ENCODE measurements at regions not wholly inside any gene's neighbourhood (a gene's known extent, or its start where the extent isn't known, plus 50 kb on each side); places are given as distances from the start of the nearest gene placed in this dataset.

DNA sequence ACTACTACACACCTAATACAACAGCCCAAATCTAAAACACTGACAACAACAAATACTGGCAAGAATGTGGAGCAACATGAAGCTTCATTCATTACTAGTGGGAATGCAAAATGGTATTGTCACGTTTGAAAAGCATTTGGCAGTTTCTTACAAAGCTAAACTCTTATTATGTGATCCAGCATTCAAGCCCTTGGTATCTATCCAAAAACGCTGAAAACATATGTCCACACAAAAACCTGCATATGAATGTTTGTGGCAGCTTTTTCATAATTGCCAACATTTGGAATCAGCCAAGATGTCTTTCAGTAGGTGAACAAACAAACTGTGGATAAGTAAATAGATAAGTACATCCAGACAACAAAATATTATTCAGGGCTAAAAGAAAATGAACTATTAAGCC lies 501.1 kb upstream of the KIF2B start:
- Histone ChIP-seq H3K27me3 (ENCODE audit: insufficient read depth, low read length) (no peaks in the 10 kb centered on the region), H3K4me3 (replicated peaks in 1 of 2; ENCODE audit: low read depth in 1 of 2, low read length in 2 of 2) (no peak overlapping the region), H3K9ac (ENCODE audit: low read length) (no peak overlapping the region), H3K79me2 (ENCODE audit: insufficient read depth, low read length) (no peaks in the 10 kb centered on the region), H3K9me3 (ENCODE audit: control insufficient read depth in 1 of 2, insufficient read depth in 1 of 2, low read depth in 1 of 2, low read length in 2 of 2) (peaks cover 44 to 54% of the 10 kb centered on the region in 2 experiments), H3K4me2 (ENCODE audit: low read length) (no peak overlapping the region), H3K27ac (ENCODE audit: low read depth, low read length) (no peak overlapping the region), H3K36me3 (ENCODE audit: control insufficient read depth in 1 of 2, insufficient read depth in 2 of 2, low read length in 2 of 2) (no peaks in the 10 kb centered on the region; a peak in 1 of 4 replicates), H2AFZ (ENCODE audit: low read depth, low read length, poor library complexity, severe bottlenecking) (no peak overlapping the region), H3K4me1 (ENCODE audit: control insufficient read depth in 1 of 2, insufficient read depth in 2 of 2, low read length in 2 of 2) (no peaks in the 10 kb centered on the region), H3K9me2 (ENCODE audit: insufficient read depth) (no peaks in the 10 kb centered on the region), H4K20me1 (ENCODE audit: insufficient read depth) (no peaks in the 10 kb centered on the region)
- intact Hi-C loops (cut with micrococcal nuclease): no loop called here
- BruUV-seq (replicated peaks): no TSS peak
- ATAC-seq: no peak
- TF ChIP-seq YY1 (IDR thresholded peaks at IDR 0.05; ENCODE audit: extremely low read depth, insufficient replicate concordance, low read depth, low read length) (no peak), CEBPB (IDR thresholded peaks at IDR 0.05; ENCODE audit: low read depth) (no peak), SRF (IDR thresholded peaks at IDR 0.05; ENCODE audit: low read depth) (no peak), POLR2A (IDR thresholded peaks at IDR 0.05; ENCODE audit: borderline replicate concordance, extremely low read depth, insufficient read depth, insufficient read length) (no peak), CBX3 (IDR thresholded peaks at IDR 0.05; ENCODE audit: low read depth) (no peak), RAD21 (IDR thresholded peaks at IDR 0.05; ENCODE audit: low read depth) (no peak), FOSL1 (IDR thresholded peaks at IDR 0.05; ENCODE audit: low read depth) (no peak), EGR1 (IDR thresholded peaks at IDR 0.05; ENCODE audit: low read depth) (no peak), SIN3A (IDR thresholded peaks at IDR 0.05; ENCODE audit: low read depth) (no peak), EZH2phosphoT487 (IDR thresholded peaks at IDR 0.05; ENCODE audit: borderline replicate concordance) (no peak), SP1 (IDR thresholded peaks at IDR 0.05; ENCODE audit: low read depth) (no peak), JUND (IDR thresholded peaks at IDR 0.05) (no peak), ZFX (IDR thresholded peaks at IDR 0.05) (no peak), TCF7L2 (IDR thresholded peaks at IDR 0.05; ENCODE audit: borderline replicate concordance, extremely low read depth, insufficient read depth, insufficient read length) (no peak), EZH2 (IDR thresholded peaks at IDR 0.05) (no peak)
- TF ChIP-seq, protein P1, sequence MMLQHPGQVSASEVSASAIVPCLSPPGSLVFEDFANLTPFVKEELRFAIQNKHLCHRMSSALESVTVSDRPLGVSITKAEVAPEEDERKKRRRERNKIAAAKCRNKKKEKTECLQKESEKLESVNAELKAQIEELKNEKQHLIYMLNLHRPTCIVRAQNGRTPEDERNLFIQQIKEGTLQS (IDR thresholded peaks at IDR 0.05): no peak
- TF ChIP-seq, protein P2, sequence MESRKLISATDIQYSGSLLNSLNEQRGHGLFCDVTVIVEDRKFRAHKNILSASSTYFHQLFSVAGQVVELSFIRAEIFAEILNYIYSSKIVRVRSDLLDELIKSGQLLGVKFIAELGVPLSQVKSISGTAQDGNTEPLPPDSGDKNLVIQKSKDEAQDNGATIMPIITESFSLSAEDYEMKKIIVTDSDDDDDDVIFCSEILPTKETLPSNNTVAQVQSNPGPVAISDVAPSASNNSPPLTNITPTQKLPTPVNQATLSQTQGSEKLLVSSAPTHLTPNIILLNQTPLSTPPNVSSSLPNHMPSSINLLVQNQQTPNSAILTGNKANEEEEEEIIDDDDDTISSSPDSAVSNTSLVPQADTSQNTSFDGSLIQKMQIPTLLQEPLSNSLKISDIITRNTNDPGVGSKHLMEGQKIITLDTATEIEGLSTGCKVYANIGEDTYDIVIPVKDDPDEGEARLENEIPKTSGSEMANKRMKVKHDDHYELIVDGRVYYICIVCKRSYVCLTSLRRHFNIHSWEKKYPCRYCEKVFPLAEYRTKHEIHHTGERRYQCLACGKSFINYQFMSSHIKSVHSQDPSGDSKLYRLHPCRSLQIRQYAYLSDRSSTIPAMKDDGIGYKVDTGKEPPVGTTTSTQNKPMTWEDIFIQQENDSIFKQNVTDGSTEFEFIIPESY (IDR thresholded peaks at IDR 0.05; ENCODE audit: extremely low read depth, insufficient replicate concordance, low read length): no peak
- TF ChIP-seq, protein P3, sequence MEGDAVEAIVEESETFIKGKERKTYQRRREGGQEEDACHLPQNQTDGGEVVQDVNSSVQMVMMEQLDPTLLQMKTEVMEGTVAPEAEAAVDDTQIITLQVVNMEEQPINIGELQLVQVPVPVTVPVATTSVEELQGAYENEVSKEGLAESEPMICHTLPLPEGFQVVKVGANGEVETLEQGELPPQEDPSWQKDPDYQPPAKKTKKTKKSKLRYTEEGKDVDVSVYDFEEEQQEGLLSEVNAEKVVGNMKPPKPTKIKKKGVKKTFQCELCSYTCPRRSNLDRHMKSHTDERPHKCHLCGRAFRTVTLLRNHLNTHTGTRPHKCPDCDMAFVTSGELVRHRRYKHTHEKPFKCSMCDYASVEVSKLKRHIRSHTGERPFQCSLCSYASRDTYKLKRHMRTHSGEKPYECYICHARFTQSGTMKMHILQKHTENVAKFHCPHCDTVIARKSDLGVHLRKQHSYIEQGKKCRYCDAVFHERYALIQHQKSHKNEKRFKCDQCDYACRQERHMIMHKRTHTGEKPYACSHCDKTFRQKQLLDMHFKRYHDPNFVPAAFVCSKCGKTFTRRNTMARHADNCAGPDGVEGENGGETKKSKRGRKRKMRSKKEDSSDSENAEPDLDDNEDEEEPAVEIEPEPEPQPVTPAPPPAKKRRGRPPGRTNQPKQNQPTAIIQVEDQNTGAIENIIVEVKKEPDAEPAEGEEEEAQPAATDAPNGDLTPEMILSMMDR (IDR thresholded peaks at IDR 0.05 in 2 of 3, conservative IDR thresholded peaks at IDR 0.05 in 1 of 3; ENCODE audit: borderline replicate concordance in 1 of 3, insufficient read depth in 1 of 3, low read depth in 2 of 3, low read length in 2 of 3): no peak
- TF ChIP-seq, protein P4, sequence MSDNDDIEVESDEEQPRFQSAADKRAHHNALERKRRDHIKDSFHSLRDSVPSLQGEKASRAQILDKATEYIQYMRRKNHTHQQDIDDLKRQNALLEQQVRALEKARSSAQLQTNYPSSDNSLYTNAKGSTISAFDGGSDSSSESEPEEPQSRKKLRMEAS (IDR thresholded peaks at IDR 0.05): no peak
- RAD21 ChIA-PET (ENCODE audit: low non-redundant PET in 1 of 2, low total read pairs in 2 of 2, uncharacterized antibody in 2 of 2, unreplicated experiment in 2 of 2): no interaction called here
- no peak for DNase-seq (ENCODE audit: low read depth, low spot score)
- POLR2A ChIA-PET: no interaction called here
- CTCF ChIA-PET: no interaction called here

Data from HCT116 (cell line).